ENCODE measurements at regions not wholly inside any gene's neighbourhood (a gene's known extent, or its start where the extent isn't known, plus 50 kb on each side); places are given as distances from the start of the nearest gene placed in this dataset.

DNA sequence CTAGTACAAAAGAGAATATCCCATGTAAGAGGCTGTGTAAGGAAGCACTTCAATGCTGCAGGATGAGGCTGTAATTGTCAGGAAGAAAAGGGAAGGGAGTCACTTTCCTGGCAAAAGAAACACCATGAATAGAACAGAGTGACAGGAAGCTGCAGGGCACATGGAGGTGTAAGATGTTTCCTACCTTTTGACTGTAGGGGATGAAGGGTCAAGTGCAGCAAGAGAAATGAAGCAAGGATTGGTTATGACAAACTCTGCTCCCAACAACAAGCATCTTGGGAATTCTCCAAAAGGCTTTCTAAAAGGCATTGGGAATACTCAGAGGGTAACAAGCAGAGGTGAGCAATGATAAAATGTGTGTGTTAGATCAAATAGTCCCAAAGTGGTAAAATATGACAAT lies 74.3 kb upstream of the NPY2R start:
- no peak overlapping the region for H3K4me2 ChIP-seq (ENCODE audit: low read length)
- H3K27ac ChIP-seq (ENCODE audit: low read depth, low read length), result no peak overlapping the region
- no peaks in the 10 kb centered on the region for H4K20me1 ChIP-seq (ENCODE audit: insufficient read depth)
- DNase-seq (ENCODE audit: low read depth, low spot score) (no peak), ATAC-seq (no peak)
- intact Hi-C loops (cut with micrococcal nuclease), result no loop called here
- no peaks in the 10 kb centered on the region; the same call in 1 of the 2 replicates for H3K9me2 ChIP-seq (ENCODE audit: insufficient read depth)
- H3K27me3 ChIP-seq (ENCODE audit: insufficient read depth, low read length), result no peaks in the 10 kb centered on the region
- no peaks in the 10 kb centered on the region for H3K9me3 ChIP-seq (ENCODE audit: control insufficient read depth in 1 of 2, insufficient read depth in 1 of 2, low read depth in 1 of 2, low read length in 2 of 2)
- no peaks in the 10 kb centered on the region for H3K4me1 ChIP-seq (ENCODE audit: control insufficient read depth in 1 of 2, insufficient read depth in 2 of 2, low read length in 2 of 2)
- ChIA-PET CTCF (no interaction called here), POLR2A (no interaction called here), RAD21 (ENCODE audit: low non-redundant PET in 1 of 2, low total read pairs in 2 of 2, uncharacterized antibody in 2 of 2, unreplicated experiment in 2 of 2) (no interaction called here)
- H3K79me2 ChIP-seq (ENCODE audit: insufficient read depth, low read length), result no peaks in the 10 kb centered on the region
- H3K4me3 ChIP-seq (replicated peaks in 1 of 2; ENCODE audit: low read depth in 1 of 2, low read length in 2 of 2), result no peak overlapping the region
- no peaks in the 10 kb centered on the region for H3K36me3 ChIP-seq (ENCODE audit: control insufficient read depth in 1 of 2, insufficient read depth in 2 of 2, low read length in 2 of 2)
- TF ChIP-seq EZH2phosphoT487 (IDR thresholded peaks at IDR 0.05; ENCODE audit: borderline replicate concordance), result no peak
- TF ChIP-seq, protein P1, sequence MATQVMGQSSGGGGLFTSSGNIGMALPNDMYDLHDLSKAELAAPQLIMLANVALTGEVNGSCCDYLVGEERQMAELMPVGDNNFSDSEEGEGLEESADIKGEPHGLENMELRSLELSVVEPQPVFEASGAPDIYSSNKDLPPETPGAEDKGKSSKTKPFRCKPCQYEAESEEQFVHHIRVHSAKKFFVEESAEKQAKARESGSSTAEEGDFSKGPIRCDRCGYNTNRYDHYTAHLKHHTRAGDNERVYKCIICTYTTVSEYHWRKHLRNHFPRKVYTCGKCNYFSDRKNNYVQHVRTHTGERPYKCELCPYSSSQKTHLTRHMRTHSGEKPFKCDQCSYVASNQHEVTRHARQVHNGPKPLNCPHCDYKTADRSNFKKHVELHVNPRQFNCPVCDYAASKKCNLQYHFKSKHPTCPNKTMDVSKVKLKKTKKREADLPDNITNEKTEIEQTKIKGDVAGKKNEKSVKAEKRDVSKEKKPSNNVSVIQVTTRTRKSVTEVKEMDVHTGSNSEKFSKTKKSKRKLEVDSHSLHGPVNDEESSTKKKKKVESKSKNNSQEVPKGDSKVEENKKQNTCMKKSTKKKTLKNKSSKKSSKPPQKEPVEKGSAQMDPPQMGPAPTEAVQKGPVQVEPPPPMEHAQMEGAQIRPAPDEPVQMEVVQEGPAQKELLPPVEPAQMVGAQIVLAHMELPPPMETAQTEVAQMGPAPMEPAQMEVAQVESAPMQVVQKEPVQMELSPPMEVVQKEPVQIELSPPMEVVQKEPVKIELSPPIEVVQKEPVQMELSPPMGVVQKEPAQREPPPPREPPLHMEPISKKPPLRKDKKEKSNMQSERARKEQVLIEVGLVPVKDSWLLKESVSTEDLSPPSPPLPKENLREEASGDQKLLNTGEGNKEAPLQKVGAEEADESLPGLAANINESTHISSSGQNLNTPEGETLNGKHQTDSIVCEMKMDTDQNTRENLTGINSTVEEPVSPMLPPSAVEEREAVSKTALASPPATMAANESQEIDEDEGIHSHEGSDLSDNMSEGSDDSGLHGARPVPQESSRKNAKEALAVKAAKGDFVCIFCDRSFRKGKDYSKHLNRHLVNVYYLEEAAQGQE (IDR thresholded peaks at IDR 0.05; ENCODE audit: low read depth), result no peak
- no peak for TF ChIP-seq TCF7L2 (IDR thresholded peaks at IDR 0.05; ENCODE audit: borderline replicate concordance, extremely low read depth, insufficient read depth, insufficient read length)
- no peak for TF ChIP-seq YY1 (IDR thresholded peaks at IDR 0.05; ENCODE audit: extremely low read depth, insufficient replicate concordance, low read depth, low read length)
- TF ChIP-seq, protein P2, sequence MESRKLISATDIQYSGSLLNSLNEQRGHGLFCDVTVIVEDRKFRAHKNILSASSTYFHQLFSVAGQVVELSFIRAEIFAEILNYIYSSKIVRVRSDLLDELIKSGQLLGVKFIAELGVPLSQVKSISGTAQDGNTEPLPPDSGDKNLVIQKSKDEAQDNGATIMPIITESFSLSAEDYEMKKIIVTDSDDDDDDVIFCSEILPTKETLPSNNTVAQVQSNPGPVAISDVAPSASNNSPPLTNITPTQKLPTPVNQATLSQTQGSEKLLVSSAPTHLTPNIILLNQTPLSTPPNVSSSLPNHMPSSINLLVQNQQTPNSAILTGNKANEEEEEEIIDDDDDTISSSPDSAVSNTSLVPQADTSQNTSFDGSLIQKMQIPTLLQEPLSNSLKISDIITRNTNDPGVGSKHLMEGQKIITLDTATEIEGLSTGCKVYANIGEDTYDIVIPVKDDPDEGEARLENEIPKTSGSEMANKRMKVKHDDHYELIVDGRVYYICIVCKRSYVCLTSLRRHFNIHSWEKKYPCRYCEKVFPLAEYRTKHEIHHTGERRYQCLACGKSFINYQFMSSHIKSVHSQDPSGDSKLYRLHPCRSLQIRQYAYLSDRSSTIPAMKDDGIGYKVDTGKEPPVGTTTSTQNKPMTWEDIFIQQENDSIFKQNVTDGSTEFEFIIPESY (IDR thresholded peaks at IDR 0.05; ENCODE audit: extremely low read depth, insufficient replicate concordance, low read length), result no peak
- no peak for TF ChIP-seq POLR2AphosphoS5 (IDR thresholded peaks at IDR 0.05; ENCODE audit: low read depth, low read length)
- no peak for TF ChIP-seq POLR2A (IDR thresholded peaks at IDR 0.05; ENCODE audit: borderline replicate concordance, extremely low read depth, insufficient read depth, insufficient read length)
- TF ChIP-seq EZH2 (IDR thresholded peaks at IDR 0.05), result no peak
- no peak for TF ChIP-seq ZNF274 (IDR thresholded peaks at IDR 0.05; ENCODE audit: low read depth, low read length)
- no peak for TF ChIP-seq RAD21 (IDR thresholded peaks at IDR 0.05; ENCODE audit: low read depth)
- TF ChIP-seq FOSL1 (IDR thresholded peaks at IDR 0.05; ENCODE audit: low read depth), result no peak
- no peak for TF ChIP-seq ZFX (IDR thresholded peaks at IDR 0.05)
- BruUV-seq (replicated peaks), result no TSS peak
- H2AFZ ChIP-seq (ENCODE audit: low read depth, low read length, poor library complexity, severe bottlenecking), result no peak overlapping the region
- H3K9ac ChIP-seq (ENCODE audit: low read length), result no peak overlapping the region

Data from HCT116 (cell line).